ENCODE measurements at regions not wholly inside any gene's neighbourhood (a gene's known extent, or its start where the extent isn't known, plus 50 kb on each side); places are given as distances from the start of the nearest gene placed in this dataset.

GRCh38 chr3:117068301-117068700 is 358.7 kb downstream of the TUSC7 start:
- TF ChIP-seq CTCF (conservative IDR thresholded peaks at IDR 0.05; ENCODE audit: low read depth, low read length) = no peak
- H3K4me3 ChIP-seq (ENCODE audit: low read depth, low read length) = no peak overlapping the region
- DNase-seq (ENCODE audit: low read depth) = no peak

DNA sequence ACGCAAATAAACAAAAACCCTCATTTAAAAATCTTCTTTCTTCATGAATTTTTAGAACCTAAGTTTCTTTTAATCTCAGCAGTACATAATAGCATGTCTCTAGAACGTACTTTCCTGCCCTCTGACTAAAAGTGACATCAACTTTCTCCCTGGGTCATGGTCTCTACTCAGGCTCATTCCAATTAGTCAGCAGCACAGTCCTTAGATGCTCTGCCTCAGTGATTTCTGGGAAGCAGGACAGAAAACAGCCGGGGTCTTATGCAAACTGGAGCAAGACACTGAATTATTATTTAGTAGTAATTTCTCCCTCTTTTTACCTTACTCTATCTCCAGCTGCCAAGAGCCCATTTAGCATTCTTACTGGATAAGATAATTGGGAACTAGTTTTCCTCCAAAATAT is 365.2 kb downstream of the TUSC7 start:
- peak; percentile 73 for DNase-seq (ENCODE audit: low read depth)
- no peak for TF ChIP-seq CTCF (conservative IDR thresholded peaks at IDR 0.05; ENCODE audit: low read depth, low read length)
- H3K4me3 ChIP-seq (ENCODE audit: low read depth, low read length) = no peak overlapping the region

- no peak overlapping the region for H3K4me3 ChIP-seq (ENCODE audit: low read depth, low read length)
- DNase-seq (ENCODE audit: low read depth) = no peak
- TF ChIP-seq CTCF (conservative IDR thresholded peaks at IDR 0.05; ENCODE audit: low read depth, low read length) = no peak
These were observed 370.4 kb downstream of the TUSC7 start for GRCh38 chr3:117079997-117080396.

DNA sequence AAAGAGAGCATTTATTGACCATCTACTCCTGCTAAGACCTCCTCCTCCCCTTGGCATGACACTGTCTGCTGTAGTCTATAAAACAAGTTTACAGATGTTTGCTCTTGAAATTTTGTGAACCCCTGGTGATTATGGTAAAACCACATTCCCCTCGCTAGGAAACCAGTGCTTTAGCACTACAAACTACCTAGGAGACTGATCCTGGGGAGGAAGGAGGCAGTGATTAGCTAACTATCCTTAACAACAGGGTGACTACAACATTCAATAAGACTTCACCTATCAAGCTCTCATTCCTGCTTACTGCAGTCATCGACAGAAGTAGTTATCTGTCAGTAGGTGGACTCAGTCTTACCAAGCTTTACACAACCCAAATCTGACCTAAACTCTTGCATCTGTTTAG is 371.3 kb downstream of the TUSC7 start:
- TF ChIP-seq CTCF (conservative IDR thresholded peaks at IDR 0.05; ENCODE audit: low read depth, low read length) = no peak
- no peak overlapping the region for H3K4me3 ChIP-seq (ENCODE audit: low read depth, low read length)
- DNase-seq (ENCODE audit: low read depth) = no peak

DNA sequence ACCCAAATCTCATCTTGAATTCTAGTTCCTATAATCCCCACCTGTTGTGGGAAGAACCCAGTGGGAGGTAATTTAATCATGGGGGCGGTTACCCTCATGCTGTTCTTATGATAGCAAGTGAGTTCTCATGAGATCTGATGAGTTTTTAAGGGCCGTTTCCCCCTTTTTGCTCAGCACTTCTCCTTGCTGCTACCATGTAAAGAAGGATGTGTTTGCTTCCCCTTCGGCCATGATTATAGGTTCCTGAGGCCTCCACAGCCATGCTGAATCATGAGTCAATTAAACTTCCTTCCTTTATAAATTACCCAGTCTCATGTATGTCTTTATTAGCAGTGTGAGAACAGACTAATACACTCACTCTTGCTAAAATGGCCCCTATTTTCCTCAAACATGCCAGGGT is 374.7 kb downstream of the TUSC7 start:
- no peak for TF ChIP-seq CTCF (conservative IDR thresholded peaks at IDR 0.05; ENCODE audit: low read depth, low read length)
- no peak for DNase-seq (ENCODE audit: low read depth)
- no peak overlapping the region for H3K4me3 ChIP-seq (ENCODE audit: low read depth, low read length)

GRCh38 chr3:117084739-117085270 is 375.2 kb downstream of the TUSC7 start:
- no peak overlapping the region for H3K4me3 ChIP-seq (ENCODE audit: low read depth, low read length)
- no peak for DNase-seq (ENCODE audit: low read depth)
- TF ChIP-seq CTCF (conservative IDR thresholded peaks at IDR 0.05; ENCODE audit: low read depth, low read length) = no peak

GRCh38 chr3:117091676-117092075 is 382.1 kb downstream of the TUSC7 start:
- no peak for DNase-seq (ENCODE audit: low read depth)
- TF ChIP-seq CTCF (conservative IDR thresholded peaks at IDR 0.05; ENCODE audit: low read depth, low read length) = no peak
- no peak overlapping the region for H3K4me3 ChIP-seq (ENCODE audit: low read depth, low read length)

All from epithelial cell of proximal tubule (primary cell).